ENCODE measurements at regions not wholly inside any gene's neighbourhood (a gene's known extent, or its start where the extent isn't known, plus 50 kb on each side); places are given as distances from the start of the nearest gene placed in this dataset.

DNA sequence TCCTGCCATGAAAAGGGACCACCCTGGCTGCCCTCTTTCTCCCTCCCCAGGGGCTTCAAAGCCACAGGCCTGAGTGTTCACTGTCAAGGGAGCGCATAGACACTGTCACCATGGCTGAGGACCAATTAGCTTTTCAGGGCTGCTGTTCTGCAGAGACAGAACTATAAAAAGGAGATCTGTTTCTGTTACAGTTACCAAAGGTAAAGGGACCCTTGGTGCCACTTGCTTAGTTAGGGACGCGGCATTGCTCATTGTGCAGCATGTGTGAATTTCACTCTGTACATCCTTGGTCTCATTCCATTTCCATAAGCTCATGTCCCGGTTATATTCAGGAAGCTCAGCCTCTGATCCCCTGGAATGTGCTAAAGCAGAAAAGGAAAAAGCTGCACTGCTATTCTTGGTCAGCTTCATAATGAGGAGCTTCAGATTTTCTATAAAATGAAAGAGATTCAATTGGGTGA lies 55.5 kb upstream of the RNF152 start:
- Histone ChIP-seq H3K27me3 (no peaks in the 10 kb centered on the region), H3K9me3 (no peaks in the 10 kb centered on the region), H3K4me3 (no peak overlapping the region), H3K27ac (no peak overlapping the region), H3K4me1 (no peaks in the 10 kb centered on the region), H3K36me3 (no peaks in the 10 kb centered on the region)
- DNase-seq = no peak
- WGBS (ENCODE audit: insufficient coverage, low coverage, low lambda C conversion rate, missing lambda C conversion rate) = 72% methylated on average over 4 of the region's 4 CpGs
- ATAC-seq = no peak
- intact Hi-C loops (cut with DNase I) = no loop called here
- no peak for TF ChIP-seq POLR2A (IDR thresholded peaks at IDR 0.05)
- TF ChIP-seq, protein P1, sequence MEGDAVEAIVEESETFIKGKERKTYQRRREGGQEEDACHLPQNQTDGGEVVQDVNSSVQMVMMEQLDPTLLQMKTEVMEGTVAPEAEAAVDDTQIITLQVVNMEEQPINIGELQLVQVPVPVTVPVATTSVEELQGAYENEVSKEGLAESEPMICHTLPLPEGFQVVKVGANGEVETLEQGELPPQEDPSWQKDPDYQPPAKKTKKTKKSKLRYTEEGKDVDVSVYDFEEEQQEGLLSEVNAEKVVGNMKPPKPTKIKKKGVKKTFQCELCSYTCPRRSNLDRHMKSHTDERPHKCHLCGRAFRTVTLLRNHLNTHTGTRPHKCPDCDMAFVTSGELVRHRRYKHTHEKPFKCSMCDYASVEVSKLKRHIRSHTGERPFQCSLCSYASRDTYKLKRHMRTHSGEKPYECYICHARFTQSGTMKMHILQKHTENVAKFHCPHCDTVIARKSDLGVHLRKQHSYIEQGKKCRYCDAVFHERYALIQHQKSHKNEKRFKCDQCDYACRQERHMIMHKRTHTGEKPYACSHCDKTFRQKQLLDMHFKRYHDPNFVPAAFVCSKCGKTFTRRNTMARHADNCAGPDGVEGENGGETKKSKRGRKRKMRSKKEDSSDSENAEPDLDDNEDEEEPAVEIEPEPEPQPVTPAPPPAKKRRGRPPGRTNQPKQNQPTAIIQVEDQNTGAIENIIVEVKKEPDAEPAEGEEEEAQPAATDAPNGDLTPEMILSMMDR (IDR thresholded peaks at IDR 0.05) = no peak

- H3K4me1 ChIP-seq = no peaks in the 10 kb centered on the region
- TF ChIP-seq, protein P1 (IDR thresholded peaks at IDR 0.05) = no peak
- TF ChIP-seq POLR2A (IDR thresholded peaks at IDR 0.05) = no peak
- ATAC-seq = no peak
These were observed 53.6 kb upstream of the RNF152 start for GRCh38 chr18:61946449-61946848.

GRCh38 chr18:61943175-61943964 lies 50.6 kb upstream of the RNF152 start:
- H3K36me3 ChIP-seq = no peaks in the 10 kb centered on the region
- no peaks in the 10 kb centered on the region for H3K27me3 ChIP-seq
- no peak overlapping the region for H3K27ac ChIP-seq
- H3K4me1 ChIP-seq = no peaks in the 10 kb centered on the region
- no peak for DNase-seq
- intact Hi-C loops (cut with DNase I) = no loop called here
- 75% methylated on average over 3 of the region's 3 CpGs for WGBS (ENCODE audit: insufficient coverage, low coverage, low lambda C conversion rate, missing lambda C conversion rate)
- ATAC-seq = no peak
- H3K9me3 ChIP-seq = no peaks in the 10 kb centered on the region
- H3K4me3 ChIP-seq = no peak overlapping the region
- no peak for TF ChIP-seq POLR2A (IDR thresholded peaks at IDR 0.05)
- TF ChIP-seq, protein P1 (IDR thresholded peaks at IDR 0.05) = no peak

More at GRCh38 chr18:61946449-61946848, 53.6 kb upstream of the RNF152 start:
- Histone ChIP-seq H3K27ac (no peak overlapping the region), H3K9me3 (no peaks in the 10 kb centered on the region), H3K36me3 (no peaks in the 10 kb centered on the region), H3K4me3 (no peak overlapping the region), H3K27me3 (no peaks in the 10 kb centered on the region)
- WGBS (ENCODE audit: insufficient coverage, low coverage, low lambda C conversion rate, missing lambda C conversion rate) = 71% methylated on average over 2 of the region's 3 CpGs
- DNase-seq = no peak
- intact Hi-C loops (cut with DNase I) = no loop called here
